ENCODE measurements at regions not wholly inside any gene's neighbourhood (a gene's known extent, or its start where the extent isn't known, plus 50 kb on each side); places are given as distances from the start of the nearest gene placed in this dataset.

- no peak for TF ChIP-seq TAF1 (IDR thresholded peaks at IDR 0.05; ENCODE audit: borderline replicate concordance, insufficient read depth, low read length)
Observed at GRCh38 chr3:74456166-74456565, 158.3 kb downstream of the CNTN3 start.

GRCh38 chr3:74447221-74447620, 167.2 kb downstream of the CNTN3 start:
- TF ChIP-seq TAF1 (IDR thresholded peaks at IDR 0.05; ENCODE audit: borderline replicate concordance, insufficient read depth, low read length) (no peak), POLR2AphosphoS5 (IDR thresholded peaks at IDR 0.05; ENCODE audit: low read depth, low read length) (no peak), FOXP2 (optimal IDR thresholded peaks at IDR 0.05; ENCODE audit: borderline replicate concordance, extremely low read depth, extremely low read length, insufficient read depth) (no peak), SIN3A (IDR thresholded peaks at IDR 0.05; ENCODE audit: borderline replicate concordance, insufficient read depth, low read length) (no peak)
- TF ChIP-seq, protein P1, sequence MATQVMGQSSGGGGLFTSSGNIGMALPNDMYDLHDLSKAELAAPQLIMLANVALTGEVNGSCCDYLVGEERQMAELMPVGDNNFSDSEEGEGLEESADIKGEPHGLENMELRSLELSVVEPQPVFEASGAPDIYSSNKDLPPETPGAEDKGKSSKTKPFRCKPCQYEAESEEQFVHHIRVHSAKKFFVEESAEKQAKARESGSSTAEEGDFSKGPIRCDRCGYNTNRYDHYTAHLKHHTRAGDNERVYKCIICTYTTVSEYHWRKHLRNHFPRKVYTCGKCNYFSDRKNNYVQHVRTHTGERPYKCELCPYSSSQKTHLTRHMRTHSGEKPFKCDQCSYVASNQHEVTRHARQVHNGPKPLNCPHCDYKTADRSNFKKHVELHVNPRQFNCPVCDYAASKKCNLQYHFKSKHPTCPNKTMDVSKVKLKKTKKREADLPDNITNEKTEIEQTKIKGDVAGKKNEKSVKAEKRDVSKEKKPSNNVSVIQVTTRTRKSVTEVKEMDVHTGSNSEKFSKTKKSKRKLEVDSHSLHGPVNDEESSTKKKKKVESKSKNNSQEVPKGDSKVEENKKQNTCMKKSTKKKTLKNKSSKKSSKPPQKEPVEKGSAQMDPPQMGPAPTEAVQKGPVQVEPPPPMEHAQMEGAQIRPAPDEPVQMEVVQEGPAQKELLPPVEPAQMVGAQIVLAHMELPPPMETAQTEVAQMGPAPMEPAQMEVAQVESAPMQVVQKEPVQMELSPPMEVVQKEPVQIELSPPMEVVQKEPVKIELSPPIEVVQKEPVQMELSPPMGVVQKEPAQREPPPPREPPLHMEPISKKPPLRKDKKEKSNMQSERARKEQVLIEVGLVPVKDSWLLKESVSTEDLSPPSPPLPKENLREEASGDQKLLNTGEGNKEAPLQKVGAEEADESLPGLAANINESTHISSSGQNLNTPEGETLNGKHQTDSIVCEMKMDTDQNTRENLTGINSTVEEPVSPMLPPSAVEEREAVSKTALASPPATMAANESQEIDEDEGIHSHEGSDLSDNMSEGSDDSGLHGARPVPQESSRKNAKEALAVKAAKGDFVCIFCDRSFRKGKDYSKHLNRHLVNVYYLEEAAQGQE (IDR thresholded peaks at IDR 0.05; ENCODE audit: insufficient read depth in 1 of 2, low read depth in 2 of 2, low read length in 2 of 2): no peak

GRCh38 chr3:74445541-74445940, 168.9 kb downstream of the CNTN3 start:
- no peak for TF ChIP-seq POLR2AphosphoS5 (IDR thresholded peaks at IDR 0.05; ENCODE audit: low read depth, low read length)
- TF ChIP-seq FOXP2 (optimal IDR thresholded peaks at IDR 0.05; ENCODE audit: borderline replicate concordance, extremely low read depth, extremely low read length, insufficient read depth): no peak
- TF ChIP-seq SIN3A (IDR thresholded peaks at IDR 0.05; ENCODE audit: borderline replicate concordance, insufficient read depth, low read length): no peak
- TF ChIP-seq, protein P1 (IDR thresholded peaks at IDR 0.05; ENCODE audit: insufficient read depth in 1 of 2, low read depth in 2 of 2, low read length in 2 of 2): no peak
- TF ChIP-seq TAF1 (IDR thresholded peaks at IDR 0.05; ENCODE audit: borderline replicate concordance, insufficient read depth, low read length): no peak

GRCh38 chr3:74443102-74443501, 171.4 kb downstream of the CNTN3 start:
- no peak for TF ChIP-seq SIN3A (IDR thresholded peaks at IDR 0.05; ENCODE audit: borderline replicate concordance, insufficient read depth, low read length)
- TF ChIP-seq, protein P1 (IDR thresholded peaks at IDR 0.05; ENCODE audit: insufficient read depth in 1 of 2, low read depth in 2 of 2, low read length in 2 of 2): no peak

GRCh38 chr3:74442683-74443082, 171.8 kb downstream of the CNTN3 start:
- TF ChIP-seq, protein P1 (IDR thresholded peaks at IDR 0.05; ENCODE audit: insufficient read depth in 1 of 2, low read depth in 2 of 2, low read length in 2 of 2): no peak
- TF ChIP-seq TAF1 (IDR thresholded peaks at IDR 0.05; ENCODE audit: borderline replicate concordance, insufficient read depth, low read length): no peak
- no peak for TF ChIP-seq SIN3A (IDR thresholded peaks at IDR 0.05; ENCODE audit: borderline replicate concordance, insufficient read depth, low read length)
- TF ChIP-seq POLR2AphosphoS5 (IDR thresholded peaks at IDR 0.05; ENCODE audit: low read depth, low read length): no peak
- TF ChIP-seq FOXP2 (optimal IDR thresholded peaks at IDR 0.05; ENCODE audit: borderline replicate concordance, extremely low read depth, extremely low read length, insufficient read depth): no peak

All from PFSK-1 (cell line).